PC-9 (cell line): ENCODE measurements at regions not wholly inside any gene's neighbourhood (a gene's known extent, or its start where the extent isn't known, plus 50 kb on each side); places are given as distances from the start of the nearest gene placed in this dataset.

ENCODE experiments used
- BruUV-seq: library from RNA; stranded (reverse); fragments of 400-500 nt; replicated peaks from 2 replicates; lab custom pipeline; 2021; lab: Mats Ljungman, UMichigan
- CTCF ChIA-PET: fragments of 300-600 bp; sonication (Branson Sonifier 250); formaldehyde crosslinking; loops from one replicate; lab custom pipeline; 2022; ENCODE audit warnings: antibody characterized with exemption; lab: Charles Lee
- POLR2A ChIA-PET: fragments of 300-600 bp; sonication (Branson Sonifier 250); formaldehyde crosslinking; loops from one replicate; lab custom pipeline; 2022; ENCODE audit warnings: antibody characterized with exemption; ENCODE audit not compliant: unreplicated experiment; lab: Charles Lee
- DNase-seq, 2 experiments: peaks; one replicate each; pipeline versions ENCODE4 v3.0.0 to v3.0.0-alpha.2; 2015 to 2022; ENCODE audit warnings: mixed read lengths in 1 of 2
- H2AFZ ChIP-seq: fragments of 200-600 bp; sonication (generic); 2 replicates; pipeline ENCODE4 v1.8.1; 2017; ENCODE audit warnings: antibody characterized with exemption
- H3F3A ChIP-seq: fragments of 200-600 bp; sonication (generic); 2 replicates; pipeline ENCODE4 v1.8.1; 2017; ENCODE audit warnings: antibody characterized with exemption, mild to moderate bottlenecking, low read depth; ENCODE audit not compliant: insufficient read depth
- H3K27ac ChIP-seq: fragments of 200-600 bp; sonication (generic); 2 replicates; pipeline ENCODE4 v1.6.1; 2016; ENCODE audit warnings: mixed run types
- H3K27me3 ChIP-seq: fragments of 200-600 bp; sonication (generic); 2 replicates; pipeline ENCODE4 v1.6.1; 2016; ENCODE audit warnings: low read depth, mixed run types; ENCODE audit not compliant: insufficient read depth
- H3K36me3 ChIP-seq: fragments of 200-600 bp; sonication (generic); 2 replicates; pipeline ENCODE4 v1.6.1; 2016; ENCODE audit warnings: low read depth, mixed run types
- H3K4me1 ChIP-seq: fragments of 200-600 bp; sonication (generic); replicated peaks from 2 replicates; pipeline ENCODE4 v1.6.1; 2016; ENCODE audit warnings: mixed run types; ENCODE audit not compliant: insufficient read depth
- H3K4me2 ChIP-seq: fragments of 200-600 bp; sonication (generic); 2 replicates; pipeline ENCODE4 v1.6.1; 2017; ENCODE audit warnings: mixed run types
- H3K4me3 ChIP-seq: fragments of 200-600 bp; sonication (generic); 2 replicates; pipeline ENCODE4 v1.6.1; 2016; ENCODE audit warnings: mixed run types
- H3K79me2 ChIP-seq: fragments of 200-600 bp; sonication (generic); 2 replicates; pipeline ENCODE4 v1.6.1; 2017; ENCODE audit warnings: low read depth, mixed run types
- H3K9me2 ChIP-seq: fragments of 200-600 bp; sonication (generic); 2 replicates; pipeline ENCODE4 v1.8.1; 2017; ENCODE audit warnings: mild to moderate bottlenecking; ENCODE audit not compliant: insufficient read depth
- H3K9me3 ChIP-seq: fragments of 200-600 bp; sonication (generic); 2 replicates; pipeline ENCODE4 v1.8.1; 2016; ENCODE audit warnings: low read depth; ENCODE audit not compliant: insufficient read depth
- H4K20me1 ChIP-seq: fragments of 200-600 bp; sonication (generic); 2 replicates; pipeline ENCODE4 v1.8.1; 2017; ENCODE audit not compliant: insufficient read depth
- CTCF ChIP-seq: fragments of 200-600 bp; sonication (generic); conservative IDR thresholded peaks from 2 replicates; pipeline ENCODE4 v1.6.1; 2017; ENCODE audit warnings: mixed run types, antibody characterized with exemption, mild to moderate bottlenecking, moderate library complexity
- EZH2 ChIP-seq: fragments of 200-600 bp; sonication (generic); IDR thresholded peaks from 2 replicates; pipeline ENCODE4 v1.8.0; 2017; ENCODE audit warnings: antibody characterized with exemption, low read depth
- intact Hi-C: fragments of 100-400 bp; cut with micrococcal nuclease; formaldehyde crosslinking; loops from one replicate; pipeline ENCODE4 v1.10.0; 2022; ENCODE audit not compliant: unreplicated experiment

GRCh38 chr16:62863139-62863538 is 826.9 kb upstream of the CDH8 start:
- BruUV-seq, result no TSS peak
- Histone ChIP-seq H3K4me3 (no peak overlapping the region), H3K79me2 (no peaks in the 10 kb centered on the region), H3K27me3 (no peaks in the 10 kb centered on the region), H4K20me1 (no peaks in the 10 kb centered on the region), H3K9me3 (no peaks in the 10 kb centered on the region), H3F3A (no peaks in the 10 kb centered on the region), H3K4me1 (no peaks in the 10 kb centered on the region), H3K9me2 (no peaks in the 10 kb centered on the region), H3K36me3 (no peaks in the 10 kb centered on the region), H2AFZ (no peak overlapping the region), H3K4me2 (no peak overlapping the region), H3K27ac (no peak overlapping the region)
- POLR2A ChIA-PET, result no interaction called here
- TF ChIP-seq CTCF, result no peak
- TF ChIP-seq EZH2, result no peak
- intact Hi-C loops, result no loop called here
- CTCF ChIA-PET, result no interaction called here
- no peak for DNase-seq

GRCh38 chr16:62853887-62854286 is 817.6 kb upstream of the CDH8 start:
- no peak for TF ChIP-seq CTCF
- no peak for TF ChIP-seq EZH2
- Histone ChIP-seq H3K27ac (no peak overlapping the region), H3K36me3 (no peaks in the 10 kb centered on the region), H3K9me3 (no peaks in the 10 kb centered on the region), H2AFZ (no peak overlapping the region), H4K20me1 (no peaks in the 10 kb centered on the region), H3K4me2 (no peak overlapping the region), H3K27me3 (no peaks in the 10 kb centered on the region), H3K4me3 (no peak overlapping the region), H3F3A (no peaks in the 10 kb centered on the region), H3K4me1 (no peaks in the 10 kb centered on the region), H3K9me2 (no peaks in the 10 kb centered on the region), H3K79me2 (no peaks in the 10 kb centered on the region)
- POLR2A ChIA-PET, result no interaction called here
- intact Hi-C loops, result no loop called here
- no peak for DNase-seq
- CTCF ChIA-PET, result no interaction called here
- no TSS peak for BruUV-seq

- H3K36me3 ChIP-seq, result no peaks in the 10 kb centered on the region
- H3K4me2 ChIP-seq, result no peak overlapping the region
- H3K4me1 ChIP-seq, result no peaks in the 10 kb centered on the region
- TF ChIP-seq CTCF (no peak), EZH2 (no peak)
- no peaks in the 10 kb centered on the region for H4K20me1 ChIP-seq
- ChIA-PET CTCF (no interaction called here), POLR2A (no interaction called here)
- no peaks in the 10 kb centered on the region for H3K9me3 ChIP-seq
- H3F3A ChIP-seq, result no peaks in the 10 kb centered on the region
- H2AFZ ChIP-seq, result no peak overlapping the region
- H3K79me2 ChIP-seq, result no peaks in the 10 kb centered on the region
- H3K4me3 ChIP-seq, result no peak overlapping the region
- DNase-seq, result no peak
- no TSS peak for BruUV-seq
- intact Hi-C loops, result no loop called here
- no peaks in the 10 kb centered on the region for H3K27me3 ChIP-seq
- no peak overlapping the region for H3K27ac ChIP-seq
- H3K9me2 ChIP-seq, result no peaks in the 10 kb centered on the region
Measured at GRCh38 chr16:62846399-62847057, 810.3 kb upstream of the CDH8 start.
